ENCODE measurements at regions not wholly inside any gene's neighbourhood (a gene's known extent, or its start where the extent isn't known, plus 50 kb on each side); places are given as distances from the start of the nearest gene placed in this dataset.
"Not testable (repeated sequence)": the region's sequence is repeated elsewhere in the genome, so short reads cannot be mapped to it uniquely, and the experiment has no call there.

- ChIA-PET POLR2A (no interaction called here), CTCF (interaction anchor here (1.1 kb wide), 1 partner anchor 29 kb away, joined by 3 read pairs; no protein-coding TSS in a partner anchor)
- intact Hi-C loops (cut with micrococcal nuclease), result no loop called here
- peaks cover 2% of the 10 kb centered on the region for H3K27me3 Mint-ChIP-seq
- no peaks in the 10 kb centered on the region for H3K4me1 Mint-ChIP-seq (ENCODE audit: low read depth)
- H3K9me3 Mint-ChIP-seq, result peaks cover 9% of the 10 kb centered on the region
- no peak overlapping the region for H3K4me3 Mint-ChIP-seq
- peaks cover 1% of the 10 kb centered on the region for H3K36me3 Mint-ChIP-seq
- no peak overlapping the region for H3K27ac Mint-ChIP-seq
- no peak for DNase-seq
Observed at GRCh38 chr6:157727629-157728182, 95.3 kb upstream of the SNX9 start.

GRCh38 chr6:157728183-157728881, 94.7 kb upstream of the SNX9 start:
- H3K9me3 Mint-ChIP-seq, result peaks cover 9% of the 10 kb centered on the region
- intact Hi-C loops (cut with micrococcal nuclease), result no loop called here
- no peak overlapping the region for H3K27ac Mint-ChIP-seq
- H3K27me3 Mint-ChIP-seq, result peaks cover 2% of the 10 kb centered on the region
- CTCF ChIA-PET, result interaction anchor here (1.1 kb wide), 1 partner anchor 28 kb away, joined by 3 read pairs; no protein-coding TSS in a partner anchor
- H3K4me3 Mint-ChIP-seq, result no peak overlapping the region
- no peak for DNase-seq
- POLR2A ChIA-PET, result interaction anchor here (0.7 kb wide), 1 partner anchor 187 kb away, joined by 3 read pairs; no protein-coding TSS in a partner anchor
- H3K36me3 Mint-ChIP-seq, result peaks cover 1% of the 10 kb centered on the region
- H3K4me1 Mint-ChIP-seq (ENCODE audit: low read depth), result no peaks in the 10 kb centered on the region

- intact Hi-C loops (cut with micrococcal nuclease), result no loop called here
- no peak for DNase-seq
- Mint-ChIP-seq H3K9me3 (no peaks in the 10 kb centered on the region), H3K27ac (no peak overlapping the region), H3K27me3 (no peaks in the 10 kb centered on the region), H3K4me3 (no peak overlapping the region), H3K36me3 (no peaks in the 10 kb centered on the region), H3K4me1 (ENCODE audit: low read depth) (no peaks in the 10 kb centered on the region)
- ChIA-PET CTCF (no interaction called here), POLR2A (no interaction called here)
Observed at GRCh38 chr6:157731221-157731620, 91.8 kb upstream of the SNX9 start.

GRCh38 chr6:157732007-157732406, 91.0 kb upstream of the SNX9 start:
- ChIA-PET POLR2A (no interaction called here), CTCF (no interaction called here)
- H3K9me3 Mint-ChIP-seq, result no peaks in the 10 kb centered on the region
- no peaks in the 10 kb centered on the region for H3K27me3 Mint-ChIP-seq
- DNase-seq, result no peak
- no peak overlapping the region for H3K4me3 Mint-ChIP-seq
- H3K27ac Mint-ChIP-seq, result no peak overlapping the region
- no peaks in the 10 kb centered on the region for H3K36me3 Mint-ChIP-seq
- intact Hi-C loops (cut with micrococcal nuclease), result no loop called here
- H3K4me1 Mint-ChIP-seq (ENCODE audit: low read depth), result no peaks in the 10 kb centered on the region

- Mint-ChIP-seq H3K36me3 (no peaks in the 10 kb centered on the region), H3K4me3 (no peak overlapping the region), H3K27me3 (no peaks in the 10 kb centered on the region), H3K9me3 (peaks cover 1% of the 10 kb centered on the region), H3K27ac (no peak overlapping the region), H3K4me1 (ENCODE audit: low read depth) (no peaks in the 10 kb centered on the region)
- intact Hi-C loops (cut with micrococcal nuclease), result no loop called here
- POLR2A ChIA-PET, result no interaction called here
- CTCF ChIA-PET, result no interaction called here
- no peak for DNase-seq
Observed at GRCh38 chr6:157732416-157733161, 90.5 kb upstream of the SNX9 start.

- POLR2A ChIA-PET; H3K4me3 Mint-ChIP-seq; DNase-seq; intact Hi-C loops (cut with micrococcal nuclease); H3K27me3 Mint-ChIP-seq; H3K4me1 Mint-ChIP-seq (ENCODE audit: low read depth); CTCF ChIA-PET; H3K27ac Mint-ChIP-seq; H3K36me3 Mint-ChIP-seq: not testable (repeated sequence)
- peaks cover 12% of the 10 kb centered on the region for H3K9me3 Mint-ChIP-seq
Observed at GRCh38 chr6:157736555-157736954, 86.5 kb upstream of the SNX9 start.

- Mint-ChIP-seq H3K9me3 (peaks cover 12% of the 10 kb centered on the region), H3K27me3 (peaks cover 4% of the 10 kb centered on the region), H3K36me3 (no peaks in the 10 kb centered on the region), H3K4me1 (ENCODE audit: low read depth) (no peaks in the 10 kb centered on the region), H3K4me3 (no peak overlapping the region), H3K27ac (no peak overlapping the region)
- CTCF ChIA-PET, result no interaction called here
- intact Hi-C loops (cut with micrococcal nuclease), result no loop called here
- no peak for DNase-seq
- POLR2A ChIA-PET, result no interaction called here
Observed at GRCh38 chr6:157741321-157741947, 81.6 kb upstream of the SNX9 start.

- Mint-ChIP-seq H3K4me3 (no peak overlapping the region), H3K4me1 (ENCODE audit: low read depth) (peaks cover 2% of the 10 kb centered on the region), H3K27ac (no peak overlapping the region), H3K27me3 (peaks cover 6% of the 10 kb centered on the region), H3K36me3 (no peaks in the 10 kb centered on the region), H3K9me3 (peaks cover 12% of the 10 kb centered on the region)
- ChIA-PET CTCF (interaction anchor here (0.8 kb wide), 1 partner anchor 74 kb away, joined by 3 read pairs; no protein-coding TSS in a partner anchor), POLR2A (no interaction called here)
- intact Hi-C loops (cut with micrococcal nuclease), result no loop called here
- no peak for DNase-seq
Observed at GRCh38 chr6:157741948-157742556, 81.0 kb upstream of the SNX9 start.

GRCh38 chr6:157744102-157744601, 78.9 kb upstream of the SNX9 start:
- H3K36me3 Mint-ChIP-seq, result no peaks in the 10 kb centered on the region
- ChIA-PET POLR2A (no interaction called here), CTCF (no interaction called here)
- H3K27me3 Mint-ChIP-seq, result peaks cover 3% of the 10 kb centered on the region
- no peak overlapping the region for H3K4me3 Mint-ChIP-seq
- intact Hi-C loops (cut with micrococcal nuclease), result no loop called here
- peaks cover 13% of the 10 kb centered on the region for H3K4me1 Mint-ChIP-seq (ENCODE audit: low read depth)
- H3K9me3 Mint-ChIP-seq, result peaks cover 2% of the 10 kb centered on the region
- DNase-seq, result no peak
- no peak overlapping the region for H3K27ac Mint-ChIP-seq

GRCh38 chr6:157746897-157747296, 76.1 kb upstream of the SNX9 start:
- no peak overlapping the region for H3K4me3 Mint-ChIP-seq
- CTCF ChIA-PET, result interaction anchor here (0.6 to 1.5 kb wide), 3 partner anchors 8 to 10 kb away, joined by 3 to 5 read pairs (median 5); no protein-coding TSS in a partner anchor
- DNase-seq, result no peak
- H3K27me3 Mint-ChIP-seq, result peaks cover 3% of the 10 kb centered on the region
- H3K27ac Mint-ChIP-seq, result no peak overlapping the region
- intact Hi-C loops (cut with micrococcal nuclease), result no loop called here
- no peaks in the 10 kb centered on the region for H3K36me3 Mint-ChIP-seq
- H3K9me3 Mint-ChIP-seq, result peaks cover 2% of the 10 kb centered on the region
- peaks cover 28% of the 10 kb centered on the region for H3K4me1 Mint-ChIP-seq (ENCODE audit: low read depth)
- POLR2A ChIA-PET, result interaction anchor here (0.6 to 1.1 kb wide), 3 partner anchors 9 to 139 kb away, joined by 3 to 6 read pairs (median 3); no protein-coding TSS in a partner anchor

- H3K36me3 Mint-ChIP-seq, result no peaks in the 10 kb centered on the region
- no peak overlapping the region for H3K27ac Mint-ChIP-seq
- POLR2A ChIA-PET, result interaction anchor here (0.6 to 1.1 kb wide), 3 partner anchors 8 to 138 kb away, joined by 3 to 6 read pairs (median 3); no protein-coding TSS in a partner anchor
- H3K4me1 Mint-ChIP-seq (ENCODE audit: low read depth), result peaks cover 33% of the 10 kb centered on the region
- no peak for DNase-seq
- peaks cover 3% of the 10 kb centered on the region for H3K27me3 Mint-ChIP-seq
- CTCF ChIA-PET, result interaction anchor here (0.6 to 1.5 kb wide), 3 partner anchors 8 to 10 kb away, joined by 3 to 5 read pairs (median 5); no protein-coding TSS in a partner anchor
- peaks cover 2% of the 10 kb centered on the region for H3K9me3 Mint-ChIP-seq
- intact Hi-C loops (cut with micrococcal nuclease), result no loop called here
- no peak overlapping the region for H3K4me3 Mint-ChIP-seq
Observed at GRCh38 chr6:157747370-157747769, 75.7 kb upstream of the SNX9 start.
